ENCODE measurements at regions not wholly inside any gene's neighbourhood (a gene's known extent, or its start where the extent isn't known, plus 50 kb on each side); places are given as distances from the start of the nearest gene placed in this dataset.

DNA sequence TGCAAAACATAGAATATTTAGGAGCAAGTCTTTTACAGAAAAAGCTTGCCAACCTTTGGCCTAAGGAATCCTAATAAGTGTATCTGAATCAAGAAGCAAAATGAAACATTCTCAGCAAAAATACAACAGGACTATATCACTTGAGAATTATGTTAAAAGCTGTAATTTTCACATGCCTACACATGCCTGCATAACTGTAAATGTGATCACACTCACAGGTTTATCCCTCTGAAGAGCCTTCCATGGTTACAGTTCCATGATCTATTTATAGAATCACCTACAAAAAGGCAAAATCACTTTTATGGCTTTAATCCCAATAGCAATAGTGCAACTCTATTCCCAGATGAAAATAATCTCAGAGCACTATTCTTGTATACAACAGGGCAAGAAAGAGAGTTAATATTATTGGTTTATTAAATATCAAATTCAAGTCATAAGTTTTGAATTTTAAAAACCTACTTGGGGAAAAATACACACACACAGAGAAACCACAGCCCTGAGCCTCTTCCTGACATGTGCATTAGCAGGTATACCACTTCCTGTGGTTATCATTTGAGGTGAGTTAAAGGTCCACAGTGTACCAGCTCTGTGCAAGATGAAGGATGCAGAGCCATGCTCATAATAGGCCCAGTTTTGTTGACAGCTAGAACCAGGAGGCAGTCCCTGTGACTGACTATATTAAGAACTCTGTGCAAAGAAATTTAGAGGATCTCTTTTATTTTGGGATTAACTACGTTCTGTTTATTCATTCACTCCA is 252.5 kb upstream of the TGFBR2 start:
- peaks cover 25 to 34% of the 10 kb centered on the region in 2 donors for H3K4me1 ChIP-seq (ENCODE audit: control insufficient read depth in 2 of 2, insufficient read depth in 2 of 2, low read length in 2 of 2)
- peak; percentile 50 to 94 (median 80) for DNase-seq (ENCODE audit: low read depth in 6 of 9, low spot score in 9 of 9)
- H3K27me3 ChIP-seq (ENCODE audit: control insufficient read depth in 2 of 2, insufficient read depth in 1 of 2, low read length in 1 of 2): no peaks in the 10 kb centered on the region
- H3K27ac ChIP-seq (ENCODE audit: low read depth in 1 of 2, low read length in 1 of 2): peak overlapping the region; percentile 32 to 90
- no peaks in the 10 kb centered on the region for H3K9me3 ChIP-seq (ENCODE audit: control insufficient read depth in 2 of 2, insufficient read depth in 1 of 2, low read length in 1 of 2)
- 7% methylated on average over 1 of the region's 1 CpG for WGBS
- H3K36me3 ChIP-seq (ENCODE audit: control insufficient read depth in 2 of 2, insufficient read depth in 2 of 2, low read length in 1 of 2): no peaks in the 10 kb centered on the region
- no peak overlapping the region for H3K4me3 ChIP-seq (ENCODE audit: low read length in 2 of 2)

DNA sequence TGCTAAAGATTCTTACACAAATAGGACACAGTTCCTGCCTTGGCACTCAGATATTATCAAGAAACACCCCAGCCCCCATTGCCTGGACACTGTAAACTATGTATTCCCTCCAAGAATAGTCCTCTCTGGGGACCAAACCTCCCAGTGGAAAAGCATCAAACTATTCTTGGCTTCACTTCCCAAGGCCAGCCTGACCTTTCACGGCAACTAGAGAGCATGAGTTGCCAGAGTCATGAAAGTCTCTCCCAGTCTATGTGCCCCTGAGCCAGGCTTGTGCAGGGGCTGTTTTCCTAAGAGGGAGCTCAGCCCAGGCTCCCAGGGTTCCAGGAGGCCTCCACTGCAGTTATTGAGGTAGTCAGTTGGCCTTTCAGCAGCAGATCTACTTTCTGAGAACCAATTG is 251.9 kb upstream of the TGFBR2 start:
- no peaks in the 10 kb centered on the region for H3K36me3 ChIP-seq (ENCODE audit: control insufficient read depth in 2 of 2, insufficient read depth in 2 of 2, low read length in 1 of 2)
- H3K4me1 ChIP-seq (ENCODE audit: control insufficient read depth in 2 of 2, insufficient read depth in 2 of 2, low read length in 2 of 2): peaks cover 25 to 34% of the 10 kb centered on the region in 2 donors
- H3K4me3 ChIP-seq (ENCODE audit: low read length in 2 of 2): no peak overlapping the region
- no peaks in the 10 kb centered on the region for H3K9me3 ChIP-seq (ENCODE audit: control insufficient read depth in 2 of 2, insufficient read depth in 1 of 2, low read length in 1 of 2)
- H3K27ac ChIP-seq (ENCODE audit: low read depth in 1 of 2, low read length in 1 of 2): peak overlapping the region; percentile 19 to 90
- H3K27me3 ChIP-seq (ENCODE audit: control insufficient read depth in 2 of 2, insufficient read depth in 1 of 2, low read length in 1 of 2): no peaks in the 10 kb centered on the region
- 90% methylated on average over 1 of the region's 1 CpG for WGBS
- no peak for DNase-seq (ENCODE audit: low read depth in 6 of 9, low spot score in 9 of 9)

GRCh38 chr3:30354972-30355371 is 251.4 kb upstream of the TGFBR2 start:
- H3K36me3 ChIP-seq (ENCODE audit: control insufficient read depth in 2 of 2, insufficient read depth in 2 of 2, low read length in 1 of 2): no peaks in the 10 kb centered on the region
- peaks cover 25 to 31% of the 10 kb centered on the region in 2 donors for H3K4me1 ChIP-seq (ENCODE audit: control insufficient read depth in 2 of 2, insufficient read depth in 2 of 2, low read length in 2 of 2)
- no peaks in the 10 kb centered on the region for H3K27me3 ChIP-seq (ENCODE audit: control insufficient read depth in 2 of 2, insufficient read depth in 1 of 2, low read length in 1 of 2)
- peak in 1 of 9 donors; percentile 25 for DNase-seq (ENCODE audit: low read depth in 6 of 9, low spot score in 9 of 9)
- H3K4me3 ChIP-seq (ENCODE audit: low read length in 2 of 2): no peak overlapping the region
- H3K9me3 ChIP-seq (ENCODE audit: control insufficient read depth in 2 of 2, insufficient read depth in 1 of 2, low read length in 1 of 2): no peaks in the 10 kb centered on the region
- peak overlapping the region in 1 of 2 donors; percentile 90 for H3K27ac ChIP-seq (ENCODE audit: low read depth in 1 of 2, low read length in 1 of 2)
- WGBS: 56% methylated on average over 7 of the region's 7 CpGs

DNA sequence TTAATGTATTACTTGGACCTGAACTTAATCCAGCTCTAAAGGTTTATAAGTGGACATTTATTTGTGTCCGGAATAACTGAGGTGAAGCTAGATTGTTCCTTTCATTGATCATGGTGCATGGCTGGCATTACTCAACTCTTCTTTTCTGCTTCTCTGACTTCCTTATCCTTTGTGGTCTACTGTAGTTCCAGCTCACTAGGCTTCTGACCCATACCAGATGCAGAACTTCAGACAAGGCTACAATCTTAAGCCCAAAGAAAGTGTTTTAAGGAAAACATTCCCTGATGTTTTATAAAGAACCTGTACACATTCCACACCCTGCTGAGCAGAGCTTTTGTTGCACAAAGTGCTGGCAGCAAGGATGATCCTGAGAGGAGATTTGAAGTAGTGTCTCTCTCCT is 250.8 kb upstream of the TGFBR2 start:
- H3K9me3 ChIP-seq (ENCODE audit: control insufficient read depth in 2 of 2, insufficient read depth in 1 of 2, low read length in 1 of 2): no peaks in the 10 kb centered on the region
- 90% methylated on average over 1 of the region's 1 CpG for WGBS
- H3K36me3 ChIP-seq (ENCODE audit: control insufficient read depth in 2 of 2, insufficient read depth in 2 of 2, low read length in 1 of 2): no peaks in the 10 kb centered on the region
- peak overlapping the region in 1 of 2 donors; percentile 21 for H3K27ac ChIP-seq (ENCODE audit: low read depth in 1 of 2, low read length in 1 of 2)
- peak in 1 of 9 donors; percentile 18 for DNase-seq (ENCODE audit: low read depth in 6 of 9, low spot score in 9 of 9)
- H3K27me3 ChIP-seq (ENCODE audit: control insufficient read depth in 2 of 2, insufficient read depth in 1 of 2, low read length in 1 of 2): no peaks in the 10 kb centered on the region
- no peak overlapping the region for H3K4me3 ChIP-seq (ENCODE audit: low read length in 2 of 2)
- H3K4me1 ChIP-seq (ENCODE audit: control insufficient read depth in 2 of 2, insufficient read depth in 2 of 2, low read length in 2 of 2): peaks cover 25 to 31% of the 10 kb centered on the region in 2 donors

DNA sequence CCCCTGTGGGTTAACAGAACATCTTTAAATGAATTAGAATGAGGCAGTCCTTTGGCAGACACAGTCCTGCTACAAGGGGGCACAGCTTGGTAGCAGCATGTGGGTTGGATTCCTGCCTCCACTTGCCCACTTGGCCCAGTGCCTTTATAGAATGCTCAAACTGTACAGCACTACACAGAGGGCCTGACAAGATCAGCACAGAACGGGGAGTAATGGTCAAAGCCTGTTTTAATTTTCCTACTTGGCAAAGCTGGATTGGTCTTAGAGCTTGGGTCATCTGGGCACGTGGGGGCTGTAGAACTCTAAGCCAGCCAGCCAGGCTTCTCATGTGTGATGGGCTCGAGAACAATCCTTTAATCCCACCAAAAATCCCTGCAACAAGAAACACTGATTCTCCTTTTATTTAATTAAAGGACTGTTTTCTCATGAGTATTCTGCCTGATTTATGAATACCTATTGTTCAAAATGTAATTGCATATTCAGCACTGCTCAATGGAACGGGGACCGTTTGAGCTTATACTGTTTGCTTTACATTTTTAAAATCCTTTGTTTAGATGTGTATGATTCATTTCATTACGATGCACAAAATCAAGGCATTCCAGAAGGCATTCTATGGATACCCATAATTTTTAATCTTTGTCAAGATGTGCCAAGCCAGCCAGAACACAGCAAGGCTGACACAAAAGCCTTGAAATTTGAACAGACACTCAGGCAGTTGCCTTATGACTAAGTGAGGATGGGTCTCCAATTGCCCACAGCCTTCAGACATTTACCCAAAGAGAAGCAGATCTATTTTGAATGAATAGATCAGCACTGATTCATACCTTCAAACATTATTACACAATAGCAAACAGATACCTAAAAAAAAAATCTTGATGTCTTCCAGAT is 249.3 kb upstream of the TGFBR2 start:
- DNase-seq (ENCODE audit: low read depth in 6 of 9, low spot score in 9 of 9): no peak
- Histone ChIP-seq H3K27ac (ENCODE audit: low read depth in 1 of 2, low read length in 1 of 2) (no peak overlapping the region), H3K4me3 (ENCODE audit: low read length in 2 of 2) (no peak overlapping the region), H3K36me3 (ENCODE audit: control insufficient read depth in 2 of 2, insufficient read depth in 2 of 2, low read length in 1 of 2) (no peaks in the 10 kb centered on the region), H3K4me1 (ENCODE audit: control insufficient read depth in 2 of 2, insufficient read depth in 2 of 2, low read length in 2 of 2) (peaks cover 25 to 31% of the 10 kb centered on the region in 2 donors), H3K9me3 (ENCODE audit: control insufficient read depth in 2 of 2, insufficient read depth in 1 of 2, low read length in 1 of 2) (no peaks in the 10 kb centered on the region), H3K27me3 (ENCODE audit: control insufficient read depth in 2 of 2, insufficient read depth in 1 of 2, low read length in 1 of 2) (no peaks in the 10 kb centered on the region)
- 97% methylated on average over 6 of the region's 6 CpGs for WGBS

DNA sequence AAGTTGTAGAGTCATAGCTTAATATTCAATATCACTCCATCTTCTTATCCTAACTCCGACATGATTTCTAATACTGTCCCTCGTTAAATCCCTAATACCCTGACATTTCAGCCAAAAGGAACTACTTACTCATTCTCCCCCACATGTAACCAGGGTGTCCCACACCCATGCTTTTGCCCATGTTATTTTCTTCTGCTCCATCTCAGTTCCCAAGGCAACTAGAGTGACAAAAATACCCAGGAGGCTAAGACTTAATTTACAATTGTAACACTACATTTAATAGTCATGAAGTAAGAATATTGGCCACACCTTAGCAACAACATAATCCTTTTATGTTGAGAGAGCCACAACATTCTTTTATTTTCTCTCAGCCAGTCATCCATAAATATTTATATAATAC is 248.5 kb upstream of the TGFBR2 start:
- H3K36me3 ChIP-seq (ENCODE audit: control insufficient read depth in 2 of 2, insufficient read depth in 2 of 2, low read length in 1 of 2): no peaks in the 10 kb centered on the region
- no peak for DNase-seq (ENCODE audit: low read depth in 6 of 9, low spot score in 9 of 9)
- H3K4me3 ChIP-seq (ENCODE audit: low read length in 2 of 2): no peak overlapping the region
- H3K4me1 ChIP-seq (ENCODE audit: control insufficient read depth in 2 of 2, insufficient read depth in 2 of 2, low read length in 2 of 2): peaks cover 24 to 26% of the 10 kb centered on the region in 2 donors
- H3K27ac ChIP-seq (ENCODE audit: low read depth in 1 of 2, low read length in 1 of 2): no peak overlapping the region
- no peaks in the 10 kb centered on the region for H3K9me3 ChIP-seq (ENCODE audit: control insufficient read depth in 2 of 2, insufficient read depth in 1 of 2, low read length in 1 of 2)
- H3K27me3 ChIP-seq (ENCODE audit: control insufficient read depth in 2 of 2, insufficient read depth in 1 of 2, low read length in 1 of 2): no peaks in the 10 kb centered on the region
- 97% methylated on average over 2 of the region's 2 CpGs for WGBS

DNA sequence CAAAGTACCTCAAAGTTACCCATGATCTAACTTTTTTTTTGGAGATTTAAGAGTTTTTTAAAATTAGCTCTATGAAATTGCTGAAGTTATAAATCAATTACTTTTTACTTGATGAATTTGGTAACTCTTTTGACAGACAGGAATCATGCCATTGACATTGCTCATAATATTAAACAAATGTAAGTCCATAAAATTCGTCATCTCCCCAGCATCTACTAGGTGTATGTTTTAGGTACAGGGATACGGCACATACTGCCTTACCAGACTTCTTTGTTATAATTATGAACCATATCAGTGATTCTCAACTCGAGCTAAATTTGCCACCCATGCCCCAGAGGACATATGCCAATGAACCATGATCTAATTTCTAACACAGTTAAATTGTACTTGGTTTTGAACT is 247.5 kb upstream of the TGFBR2 start:
- Histone ChIP-seq H3K36me3 (ENCODE audit: control insufficient read depth in 2 of 2, insufficient read depth in 2 of 2, low read length in 1 of 2) (no peaks in the 10 kb centered on the region), H3K27me3 (ENCODE audit: control insufficient read depth in 2 of 2, insufficient read depth in 1 of 2, low read length in 1 of 2) (no peaks in the 10 kb centered on the region), H3K4me1 (ENCODE audit: control insufficient read depth in 2 of 2, insufficient read depth in 2 of 2, low read length in 2 of 2) (peaks cover 16 to 18% of the 10 kb centered on the region in 2 donors), H3K9me3 (ENCODE audit: control insufficient read depth in 2 of 2, insufficient read depth in 1 of 2, low read length in 1 of 2) (no peaks in the 10 kb centered on the region), H3K27ac (ENCODE audit: low read depth in 1 of 2, low read length in 1 of 2) (no peak overlapping the region), H3K4me3 (ENCODE audit: low read length in 2 of 2) (no peak overlapping the region)
- 96% methylated on average over 3 of the region's 3 CpGs for WGBS
- no peak for DNase-seq (ENCODE audit: low read depth in 6 of 9, low spot score in 9 of 9)

DNA sequence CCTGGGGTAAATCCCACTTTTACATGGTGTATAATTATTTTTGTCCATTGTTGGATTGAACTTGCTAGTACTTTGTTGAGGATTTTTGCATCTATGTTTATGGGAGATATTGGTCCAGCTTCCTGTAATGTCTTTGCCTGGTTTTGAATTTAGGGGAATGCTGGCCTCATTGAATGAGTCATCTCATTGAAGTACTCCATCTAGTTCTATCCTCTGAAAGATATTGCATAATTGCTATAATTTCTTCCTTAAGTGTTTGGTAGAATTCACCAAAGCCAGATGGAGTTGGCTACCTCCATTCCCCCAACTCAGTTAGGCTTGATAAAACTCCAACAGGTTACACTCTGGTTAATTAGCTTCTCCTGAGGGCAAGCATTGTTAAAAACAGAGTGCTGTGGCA is 237.4 kb upstream of the TGFBR2 start:
- no peaks in the 10 kb centered on the region for H3K9me3 ChIP-seq (ENCODE audit: control insufficient read depth in 2 of 2, insufficient read depth in 1 of 2, low read length in 1 of 2)
- H3K4me1 ChIP-seq (ENCODE audit: control insufficient read depth in 2 of 2, insufficient read depth in 2 of 2, low read length in 2 of 2): no peaks in the 10 kb centered on the region
- no peak overlapping the region for H3K4me3 ChIP-seq (ENCODE audit: low read length in 2 of 2)
- H3K27me3 ChIP-seq (ENCODE audit: control insufficient read depth in 2 of 2, insufficient read depth in 1 of 2, low read length in 1 of 2): no peaks in the 10 kb centered on the region
- no peak overlapping the region for H3K27ac ChIP-seq (ENCODE audit: low read depth in 1 of 2, low read length in 1 of 2)
- no peaks in the 10 kb centered on the region for H3K36me3 ChIP-seq (ENCODE audit: control insufficient read depth in 2 of 2, insufficient read depth in 2 of 2, low read length in 1 of 2)
- DNase-seq (ENCODE audit: low read depth in 6 of 9, low spot score in 9 of 9): no peak

- Histone ChIP-seq H3K9me3 (ENCODE audit: control insufficient read depth in 2 of 2, insufficient read depth in 1 of 2, low read length in 1 of 2) (no peaks in the 10 kb centered on the region), H3K27me3 (ENCODE audit: control insufficient read depth in 2 of 2, insufficient read depth in 1 of 2, low read length in 1 of 2) (no peaks in the 10 kb centered on the region), H3K36me3 (ENCODE audit: control insufficient read depth in 2 of 2, insufficient read depth in 2 of 2, low read length in 1 of 2) (no peaks in the 10 kb centered on the region), H3K27ac (ENCODE audit: low read depth in 1 of 2, low read length in 1 of 2) (no peak overlapping the region), H3K4me3 (ENCODE audit: low read length in 2 of 2) (no peak overlapping the region), H3K4me1 (ENCODE audit: control insufficient read depth in 2 of 2, insufficient read depth in 2 of 2, low read length in 2 of 2) (no peaks in the 10 kb centered on the region)
- DNase-seq (ENCODE audit: low read depth in 6 of 9, low spot score in 9 of 9): no peak
- 76% methylated on average over 5 of the region's 5 CpGs for WGBS
Measured at GRCh38 chr3:30370681-30371271, 235.6 kb upstream of the TGFBR2 start.

All from thymus (tissue), 11 donors.